ENCODE measurements at regions not wholly inside any gene's neighbourhood (a gene's known extent, or its start where the extent isn't known, plus 50 kb on each side); places are given as distances from the start of the nearest gene placed in this dataset.

DNA sequence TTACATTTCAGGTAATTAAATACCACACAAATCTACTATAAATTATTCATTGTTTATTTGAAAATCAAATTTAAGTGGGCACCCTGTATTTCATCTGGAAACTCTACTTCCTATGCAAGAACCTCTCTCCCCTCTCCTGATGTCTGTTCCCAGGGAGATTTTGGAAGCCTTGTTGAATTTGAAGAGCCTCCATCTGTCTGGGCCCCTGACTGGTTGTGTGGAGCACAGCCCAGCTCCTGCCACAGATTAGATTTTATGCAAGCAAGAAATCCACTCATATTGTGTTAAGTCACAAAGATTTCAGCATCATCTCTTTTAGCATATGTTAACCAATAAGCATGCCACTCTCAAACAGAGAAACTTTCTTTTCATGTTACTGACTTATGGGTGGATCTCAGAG, 451.2 kb downstream of the TFAP2B start:
- Histone ChIP-seq H3K36me3 (ENCODE audit: control insufficient read depth in 2 of 2, insufficient read depth in 2 of 2, low read length in 1 of 2) (no peaks in the 10 kb centered on the region), H3K9ac (ENCODE audit: control insufficient read depth, insufficient read depth, low read length) (no peak overlapping the region), H3K79me2 (ENCODE audit: control insufficient read depth, insufficient read depth, low read length) (no peaks in the 10 kb centered on the region), H3K27ac (ENCODE audit: control insufficient read depth, insufficient read depth) (no peak overlapping the region), H3K4me1 (ENCODE audit: control insufficient read depth, insufficient read depth, low read length) (no peaks in the 10 kb centered on the region), H2AFZ (ENCODE audit: control insufficient read depth, low read depth, low read length) (no peak overlapping the region), H3K9me3 (replicated peaks; ENCODE audit: control insufficient read depth, insufficient read depth, low read length) (no peaks in the 10 kb centered on the region), H3K4me3 (no peak overlapping the region), H3K27me3 (replicated peaks in 1 of 2; ENCODE audit: control insufficient read depth in 2 of 2, insufficient read depth in 2 of 2, low read length in 1 of 2) (no peaks in the 10 kb centered on the region), H3K4me2 (ENCODE audit: control insufficient read depth, insufficient read depth) (no peak overlapping the region), H4K20me1 (ENCODE audit: control insufficient read depth, insufficient read depth) (no peaks in the 10 kb centered on the region)
- POLR2A ChIA-PET, result no interaction called here
- in situ Hi-C loops (cut with MboI), result no loop called here
- BruUV-seq (replicated peaks), result no TSS peak
- RAD21 ChIA-PET (ENCODE audit: unreplicated experiment), result no interaction called here
- DNase-seq (ENCODE audit: low read depth, low spot score) (no peak), ATAC-seq (no peak), FAIRE-seq (no peak)
- intact Hi-C loops (cut with micrococcal nuclease; ENCODE audit: unreplicated experiment), result no loop called here
- SMC1A ChIA-PET (ENCODE audit: uncharacterized antibody, unreplicated experiment), result no interaction called here
- CTCF ChIA-PET, result no interaction called here
- TF ChIP-seq, protein P1, sequence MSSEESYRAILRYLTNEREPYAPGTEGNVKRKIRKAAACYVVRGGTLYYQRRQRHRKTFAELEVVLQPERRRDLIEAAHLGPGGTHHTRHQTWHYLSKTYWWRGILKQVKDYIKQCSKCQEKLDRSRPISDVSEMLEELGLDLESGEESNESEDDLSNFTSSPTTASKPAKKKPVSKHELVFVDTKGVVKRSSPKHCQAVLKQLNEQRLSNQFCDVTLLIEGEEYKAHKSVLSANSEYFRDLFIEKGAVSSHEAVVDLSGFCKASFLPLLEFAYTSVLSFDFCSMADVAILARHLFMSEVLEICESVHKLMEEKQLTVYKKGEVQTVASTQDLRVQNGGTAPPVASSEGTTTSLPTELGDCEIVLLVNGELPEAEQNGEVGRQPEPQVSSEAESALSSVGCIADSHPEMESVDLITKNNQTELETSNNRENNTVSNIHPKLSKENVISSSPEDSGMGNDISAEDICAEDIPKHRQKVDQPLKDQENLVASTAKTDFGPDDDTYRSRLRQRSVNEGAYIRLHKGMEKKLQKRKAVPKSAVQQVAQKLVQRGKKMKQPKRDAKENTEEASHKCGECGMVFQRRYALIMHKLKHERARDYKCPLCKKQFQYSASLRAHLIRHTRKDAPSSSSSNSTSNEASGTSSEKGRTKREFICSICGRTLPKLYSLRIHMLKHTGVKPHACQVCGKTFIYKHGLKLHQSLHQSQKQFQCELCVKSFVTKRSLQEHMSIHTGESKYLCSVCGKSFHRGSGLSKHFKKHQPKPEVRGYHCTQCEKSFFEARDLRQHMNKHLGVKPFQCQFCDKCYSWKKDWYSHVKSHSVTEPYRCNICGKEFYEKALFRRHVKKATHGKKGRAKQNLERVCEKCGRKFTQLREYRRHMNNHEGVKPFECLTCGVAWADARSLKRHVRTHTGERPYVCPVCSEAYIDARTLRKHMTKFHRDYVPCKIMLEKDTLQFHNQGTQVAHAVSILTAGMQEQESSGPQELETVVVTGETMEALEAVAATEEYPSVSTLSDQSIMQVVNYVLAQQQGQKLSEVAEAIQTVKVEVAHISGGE (CRISPR knock-in tag; IDR thresholded peaks at IDR 0.05), result no peak
- TF ChIP-seq POLR2AphosphoS5 (IDR thresholded peaks at IDR 0.05; ENCODE audit: low read length) (no peak), ZNF207 (IDR thresholded peaks at IDR 0.05; ENCODE audit: borderline replicate concordance) (no peak), ZNF622 (IDR thresholded peaks at IDR 0.05) (no peak), MEF2B (IDR thresholded peaks at IDR 0.05; ENCODE audit: partially characterized antibody, poor library complexity, severe bottlenecking) (no peak), SREBF2 (IDR thresholded peaks at IDR 0.05; ENCODE audit: low read length) (no peak), RUNX3 (IDR thresholded peaks at IDR 0.05; ENCODE audit: low read length) (no peak), ZNF274 (IDR thresholded peaks at IDR 0.05; ENCODE audit: insufficient read depth, insufficient read length) (no peak), MTA2 (IDR thresholded peaks at IDR 0.05; ENCODE audit: low read depth) (no peak), HCFC1 (IDR thresholded peaks at IDR 0.05; ENCODE audit: low read length) (no peak), MLLT1 (IDR thresholded peaks at IDR 0.05) (no peak), BHLHE40 (IDR thresholded peaks at IDR 0.05; ENCODE audit: borderline replicate concordance in 1 of 2, low read depth in 2 of 2, low read length in 1 of 2) (no peak), SIX5 (IDR thresholded peaks at IDR 0.05; ENCODE audit: low read depth, low read length, severe bottlenecking) (no peak), SRF (IDR thresholded peaks at IDR 0.05; ENCODE audit: low read depth in 2 of 2, low read length in 2 of 2) (no peak), CREM (IDR thresholded peaks at IDR 0.05; ENCODE audit: low read depth) (no peak), TBL1XR1 (IDR thresholded peaks at IDR 0.05; ENCODE audit: low read depth, low read length) (no peak), GATAD2B (conservative IDR thresholded peaks at IDR 0.05; ENCODE audit: low read depth) (no peak), EP300 (IDR thresholded peaks at IDR 0.05; ENCODE audit: borderline replicate concordance in 1 of 2, control insufficient read depth in 1 of 2, low read depth in 2 of 2, low read length in 2 of 2) (no peak)
- TF ChIP-seq, protein P2, sequence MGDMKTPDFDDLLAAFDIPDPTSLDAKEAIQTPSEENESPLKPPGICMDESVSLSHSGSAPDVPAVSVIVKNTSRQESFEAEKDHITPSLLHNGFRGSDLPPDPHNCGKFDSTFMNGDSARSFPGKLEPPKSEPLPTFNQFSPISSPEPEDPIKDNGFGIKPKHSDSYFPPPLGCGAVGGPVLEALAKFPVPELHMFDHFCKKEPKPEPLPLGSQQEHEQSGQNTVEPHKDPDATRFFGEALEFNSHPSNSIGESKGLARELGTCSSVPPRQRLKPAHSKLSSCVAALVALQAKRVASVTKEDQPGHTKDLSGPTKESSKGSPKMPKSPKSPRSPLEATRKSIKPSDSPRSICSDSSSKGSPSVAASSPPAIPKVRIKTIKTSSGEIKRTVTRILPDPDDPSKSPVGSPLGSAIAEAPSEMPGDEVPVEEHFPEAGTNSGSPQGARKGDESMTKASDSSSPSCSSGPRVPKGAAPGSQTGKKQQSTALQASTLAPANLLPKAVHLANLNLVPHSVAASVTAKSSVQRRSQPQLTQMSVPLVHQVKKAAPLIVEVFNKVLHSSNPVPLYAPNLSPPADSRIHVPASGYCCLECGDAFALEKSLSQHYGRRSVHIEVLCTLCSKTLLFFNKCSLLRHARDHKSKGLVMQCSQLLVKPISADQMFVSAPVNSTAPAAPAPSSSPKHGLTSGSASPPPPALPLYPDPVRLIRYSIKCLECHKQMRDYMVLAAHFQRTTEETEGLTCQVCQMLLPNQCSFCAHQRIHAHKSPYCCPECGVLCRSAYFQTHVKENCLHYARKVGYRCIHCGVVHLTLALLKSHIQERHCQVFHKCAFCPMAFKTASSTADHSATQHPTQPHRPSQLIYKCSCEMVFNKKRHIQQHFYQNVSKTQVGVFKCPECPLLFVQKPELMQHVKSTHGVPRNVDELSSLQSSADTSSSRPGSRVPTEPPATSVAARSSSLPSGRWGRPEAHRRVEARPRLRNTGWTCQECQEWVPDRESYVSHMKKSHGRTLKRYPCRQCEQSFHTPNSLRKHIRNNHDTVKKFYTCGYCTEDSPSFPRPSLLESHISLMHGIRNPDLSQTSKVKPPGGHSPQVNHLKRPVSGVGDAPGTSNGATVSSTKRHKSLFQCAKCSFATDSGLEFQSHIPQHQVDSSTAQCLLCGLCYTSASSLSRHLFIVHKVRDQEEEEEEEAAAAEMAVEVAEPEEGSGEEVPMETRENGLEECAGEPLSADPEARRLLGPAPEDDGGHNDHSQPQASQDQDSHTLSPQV (IDR thresholded peaks at IDR 0.05), result no peak

All from GM12878 (cell line).